ENCODE measurements at regions not wholly inside any gene's neighbourhood (a gene's known extent, or its start where the extent isn't known, plus 50 kb on each side); places are given as distances from the start of the nearest gene placed in this dataset.

DNA sequence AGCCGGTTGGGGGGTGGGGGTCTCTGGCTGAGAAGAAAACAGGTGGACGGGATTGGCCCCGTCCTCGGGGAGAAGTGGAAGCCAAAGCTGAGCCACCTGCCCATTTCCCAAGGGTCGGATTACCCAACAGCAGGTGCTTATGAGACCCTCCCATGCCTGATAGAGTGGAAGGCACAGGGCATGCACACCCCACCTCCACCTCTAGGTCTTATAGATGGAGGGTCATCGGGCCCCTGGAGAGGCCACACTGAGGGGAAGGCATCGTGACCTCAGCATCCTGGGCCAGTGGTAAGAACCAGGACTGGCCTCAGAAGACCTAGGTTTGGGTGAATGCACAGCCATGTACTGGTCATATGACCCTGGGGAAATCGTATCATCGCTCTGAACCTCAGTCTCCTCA lies 85.9 kb downstream of the BUD13 start:
- Histone ChIP-seq H3K4me2 (peak overlapping the region; percentile 66), H3F3A (replicated peaks; ENCODE audit: low read depth) (no peaks in the 10 kb centered on the region), H4K20me1 (replicated peaks; ENCODE audit: insufficient read depth) (no peaks in the 10 kb centered on the region), H3K4me1 (ENCODE audit: insufficient read depth) (peaks cover 29% of the 10 kb centered on the region), H3K27me3 (ENCODE audit: insufficient read depth) (no peaks in the 10 kb centered on the region), H3K36me3 (ENCODE audit: insufficient read depth) (no peaks in the 10 kb centered on the region), H2AFZ (no peak overlapping the region), H3K27ac (ENCODE audit: low read depth) (0 out of 2 replicates have a peak overlapping the region, but pooled peaks have one; percentile 27), H3K4me3 (no peak overlapping the region), H3K9me2 (ENCODE audit: insufficient read depth) (no peaks in the 10 kb centered on the region), H3K79me2 (replicated peaks; ENCODE audit: insufficient read depth) (no peaks in the 10 kb centered on the region)
- no peak for DNase-seq (ENCODE audit: low spot score)
- H3K27me3 Mint-ChIP-seq (ENCODE audit: insufficient read depth, low read depth, poor library complexity), result peaks cover 11% of the 10 kb centered on the region
- H3K36me3 Mint-ChIP-seq (ENCODE audit: low read depth), result peaks cover 10% of the 10 kb centered on the region
- peak overlapping the region; percentile 20; the same call in 1 of the 3 replicates for H3K4me3 Mint-ChIP-seq
- no peak for TF ChIP-seq ZNF331 (CRISPR knock-in tag; IDR thresholded peaks at IDR 0.05; ENCODE audit: low read depth)
- peaks cover 29% of the 10 kb centered on the region for H3K4me1 Mint-ChIP-seq
- ATAC-seq, result no peak
- H3K27ac Mint-ChIP-seq, result peak overlapping the region; percentile 77
- peaks cover 14% of the 10 kb centered on the region; the same call in 2 of the 3 replicates for H3K9me3 Mint-ChIP-seq

DNA sequence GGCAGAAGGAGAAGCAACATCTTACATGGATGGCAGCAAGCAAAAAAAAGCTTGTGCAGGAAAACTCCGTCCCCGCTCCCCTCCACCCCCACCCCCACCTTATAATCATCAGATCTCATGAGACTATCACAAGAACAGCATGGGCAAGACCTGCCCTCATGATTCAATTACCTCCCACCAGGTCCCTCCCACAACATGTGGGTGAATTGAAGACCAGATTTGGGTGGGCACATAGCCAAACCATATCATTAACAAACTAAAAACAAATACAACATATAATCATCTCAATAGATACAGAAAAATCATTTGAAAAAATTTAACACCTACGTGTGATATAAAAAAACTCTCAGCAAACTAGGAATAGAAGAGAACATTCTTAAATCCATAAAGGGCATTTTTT lies 88.8 kb downstream of the BUD13 start:
- Histone ChIP-seq H3K79me2 (replicated peaks; ENCODE audit: insufficient read depth) (no peaks in the 10 kb centered on the region), H3K4me2 (no peak overlapping the region), H3K27me3 (ENCODE audit: insufficient read depth) (no peaks in the 10 kb centered on the region), H3K4me1 (ENCODE audit: insufficient read depth) (peaks cover 21% of the 10 kb centered on the region), H4K20me1 (replicated peaks; ENCODE audit: insufficient read depth) (no peaks in the 10 kb centered on the region), H3K27ac (ENCODE audit: low read depth) (no peak overlapping the region), H3K36me3 (ENCODE audit: insufficient read depth) (no peaks in the 10 kb centered on the region), H3F3A (replicated peaks; ENCODE audit: low read depth) (no peaks in the 10 kb centered on the region), H2AFZ (no peak overlapping the region), H3K9me2 (ENCODE audit: insufficient read depth) (no peaks in the 10 kb centered on the region), H3K4me3 (no peak overlapping the region)
- TF ChIP-seq EZH2phosphoT487 (IDR thresholded peaks at IDR 0.05; ENCODE audit: unreplicated experiment) (no peak), POLR2AphosphoS5 (IDR thresholded peaks at IDR 0.05; ENCODE audit: low read depth) (no peak), JUNB (IDR thresholded peaks at IDR 0.05; ENCODE audit: unreplicated experiment) (no peak), CREB1 (CRISPR knock-in tag; IDR thresholded peaks at IDR 0.05; ENCODE audit: low read depth) (no peak), STAT1 (IDR thresholded peaks at IDR 0.05; ENCODE audit: unreplicated experiment) (no peak), ZNF114 (CRISPR knock-in tag; IDR thresholded peaks at IDR 0.05) (no peak)
- TF ChIP-seq, protein P1, sequence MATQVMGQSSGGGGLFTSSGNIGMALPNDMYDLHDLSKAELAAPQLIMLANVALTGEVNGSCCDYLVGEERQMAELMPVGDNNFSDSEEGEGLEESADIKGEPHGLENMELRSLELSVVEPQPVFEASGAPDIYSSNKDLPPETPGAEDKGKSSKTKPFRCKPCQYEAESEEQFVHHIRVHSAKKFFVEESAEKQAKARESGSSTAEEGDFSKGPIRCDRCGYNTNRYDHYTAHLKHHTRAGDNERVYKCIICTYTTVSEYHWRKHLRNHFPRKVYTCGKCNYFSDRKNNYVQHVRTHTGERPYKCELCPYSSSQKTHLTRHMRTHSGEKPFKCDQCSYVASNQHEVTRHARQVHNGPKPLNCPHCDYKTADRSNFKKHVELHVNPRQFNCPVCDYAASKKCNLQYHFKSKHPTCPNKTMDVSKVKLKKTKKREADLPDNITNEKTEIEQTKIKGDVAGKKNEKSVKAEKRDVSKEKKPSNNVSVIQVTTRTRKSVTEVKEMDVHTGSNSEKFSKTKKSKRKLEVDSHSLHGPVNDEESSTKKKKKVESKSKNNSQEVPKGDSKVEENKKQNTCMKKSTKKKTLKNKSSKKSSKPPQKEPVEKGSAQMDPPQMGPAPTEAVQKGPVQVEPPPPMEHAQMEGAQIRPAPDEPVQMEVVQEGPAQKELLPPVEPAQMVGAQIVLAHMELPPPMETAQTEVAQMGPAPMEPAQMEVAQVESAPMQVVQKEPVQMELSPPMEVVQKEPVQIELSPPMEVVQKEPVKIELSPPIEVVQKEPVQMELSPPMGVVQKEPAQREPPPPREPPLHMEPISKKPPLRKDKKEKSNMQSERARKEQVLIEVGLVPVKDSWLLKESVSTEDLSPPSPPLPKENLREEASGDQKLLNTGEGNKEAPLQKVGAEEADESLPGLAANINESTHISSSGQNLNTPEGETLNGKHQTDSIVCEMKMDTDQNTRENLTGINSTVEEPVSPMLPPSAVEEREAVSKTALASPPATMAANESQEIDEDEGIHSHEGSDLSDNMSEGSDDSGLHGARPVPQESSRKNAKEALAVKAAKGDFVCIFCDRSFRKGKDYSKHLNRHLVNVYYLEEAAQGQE (IDR thresholded peaks at IDR 0.05; ENCODE audit: unreplicated experiment), result no peak
- TF ChIP-seq, protein P2, sequence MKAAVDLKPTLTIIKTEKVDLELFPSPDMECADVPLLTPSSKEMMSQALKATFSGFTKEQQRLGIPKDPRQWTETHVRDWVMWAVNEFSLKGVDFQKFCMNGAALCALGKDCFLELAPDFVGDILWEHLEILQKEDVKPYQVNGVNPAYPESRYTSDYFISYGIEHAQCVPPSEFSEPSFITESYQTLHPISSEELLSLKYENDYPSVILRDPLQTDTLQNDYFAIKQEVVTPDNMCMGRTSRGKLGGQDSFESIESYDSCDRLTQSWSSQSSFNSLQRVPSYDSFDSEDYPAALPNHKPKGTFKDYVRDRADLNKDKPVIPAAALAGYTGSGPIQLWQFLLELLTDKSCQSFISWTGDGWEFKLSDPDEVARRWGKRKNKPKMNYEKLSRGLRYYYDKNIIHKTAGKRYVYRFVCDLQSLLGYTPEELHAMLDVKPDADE (IDR thresholded peaks at IDR 0.05), result no peak
- TF ChIP-seq, protein P3, sequence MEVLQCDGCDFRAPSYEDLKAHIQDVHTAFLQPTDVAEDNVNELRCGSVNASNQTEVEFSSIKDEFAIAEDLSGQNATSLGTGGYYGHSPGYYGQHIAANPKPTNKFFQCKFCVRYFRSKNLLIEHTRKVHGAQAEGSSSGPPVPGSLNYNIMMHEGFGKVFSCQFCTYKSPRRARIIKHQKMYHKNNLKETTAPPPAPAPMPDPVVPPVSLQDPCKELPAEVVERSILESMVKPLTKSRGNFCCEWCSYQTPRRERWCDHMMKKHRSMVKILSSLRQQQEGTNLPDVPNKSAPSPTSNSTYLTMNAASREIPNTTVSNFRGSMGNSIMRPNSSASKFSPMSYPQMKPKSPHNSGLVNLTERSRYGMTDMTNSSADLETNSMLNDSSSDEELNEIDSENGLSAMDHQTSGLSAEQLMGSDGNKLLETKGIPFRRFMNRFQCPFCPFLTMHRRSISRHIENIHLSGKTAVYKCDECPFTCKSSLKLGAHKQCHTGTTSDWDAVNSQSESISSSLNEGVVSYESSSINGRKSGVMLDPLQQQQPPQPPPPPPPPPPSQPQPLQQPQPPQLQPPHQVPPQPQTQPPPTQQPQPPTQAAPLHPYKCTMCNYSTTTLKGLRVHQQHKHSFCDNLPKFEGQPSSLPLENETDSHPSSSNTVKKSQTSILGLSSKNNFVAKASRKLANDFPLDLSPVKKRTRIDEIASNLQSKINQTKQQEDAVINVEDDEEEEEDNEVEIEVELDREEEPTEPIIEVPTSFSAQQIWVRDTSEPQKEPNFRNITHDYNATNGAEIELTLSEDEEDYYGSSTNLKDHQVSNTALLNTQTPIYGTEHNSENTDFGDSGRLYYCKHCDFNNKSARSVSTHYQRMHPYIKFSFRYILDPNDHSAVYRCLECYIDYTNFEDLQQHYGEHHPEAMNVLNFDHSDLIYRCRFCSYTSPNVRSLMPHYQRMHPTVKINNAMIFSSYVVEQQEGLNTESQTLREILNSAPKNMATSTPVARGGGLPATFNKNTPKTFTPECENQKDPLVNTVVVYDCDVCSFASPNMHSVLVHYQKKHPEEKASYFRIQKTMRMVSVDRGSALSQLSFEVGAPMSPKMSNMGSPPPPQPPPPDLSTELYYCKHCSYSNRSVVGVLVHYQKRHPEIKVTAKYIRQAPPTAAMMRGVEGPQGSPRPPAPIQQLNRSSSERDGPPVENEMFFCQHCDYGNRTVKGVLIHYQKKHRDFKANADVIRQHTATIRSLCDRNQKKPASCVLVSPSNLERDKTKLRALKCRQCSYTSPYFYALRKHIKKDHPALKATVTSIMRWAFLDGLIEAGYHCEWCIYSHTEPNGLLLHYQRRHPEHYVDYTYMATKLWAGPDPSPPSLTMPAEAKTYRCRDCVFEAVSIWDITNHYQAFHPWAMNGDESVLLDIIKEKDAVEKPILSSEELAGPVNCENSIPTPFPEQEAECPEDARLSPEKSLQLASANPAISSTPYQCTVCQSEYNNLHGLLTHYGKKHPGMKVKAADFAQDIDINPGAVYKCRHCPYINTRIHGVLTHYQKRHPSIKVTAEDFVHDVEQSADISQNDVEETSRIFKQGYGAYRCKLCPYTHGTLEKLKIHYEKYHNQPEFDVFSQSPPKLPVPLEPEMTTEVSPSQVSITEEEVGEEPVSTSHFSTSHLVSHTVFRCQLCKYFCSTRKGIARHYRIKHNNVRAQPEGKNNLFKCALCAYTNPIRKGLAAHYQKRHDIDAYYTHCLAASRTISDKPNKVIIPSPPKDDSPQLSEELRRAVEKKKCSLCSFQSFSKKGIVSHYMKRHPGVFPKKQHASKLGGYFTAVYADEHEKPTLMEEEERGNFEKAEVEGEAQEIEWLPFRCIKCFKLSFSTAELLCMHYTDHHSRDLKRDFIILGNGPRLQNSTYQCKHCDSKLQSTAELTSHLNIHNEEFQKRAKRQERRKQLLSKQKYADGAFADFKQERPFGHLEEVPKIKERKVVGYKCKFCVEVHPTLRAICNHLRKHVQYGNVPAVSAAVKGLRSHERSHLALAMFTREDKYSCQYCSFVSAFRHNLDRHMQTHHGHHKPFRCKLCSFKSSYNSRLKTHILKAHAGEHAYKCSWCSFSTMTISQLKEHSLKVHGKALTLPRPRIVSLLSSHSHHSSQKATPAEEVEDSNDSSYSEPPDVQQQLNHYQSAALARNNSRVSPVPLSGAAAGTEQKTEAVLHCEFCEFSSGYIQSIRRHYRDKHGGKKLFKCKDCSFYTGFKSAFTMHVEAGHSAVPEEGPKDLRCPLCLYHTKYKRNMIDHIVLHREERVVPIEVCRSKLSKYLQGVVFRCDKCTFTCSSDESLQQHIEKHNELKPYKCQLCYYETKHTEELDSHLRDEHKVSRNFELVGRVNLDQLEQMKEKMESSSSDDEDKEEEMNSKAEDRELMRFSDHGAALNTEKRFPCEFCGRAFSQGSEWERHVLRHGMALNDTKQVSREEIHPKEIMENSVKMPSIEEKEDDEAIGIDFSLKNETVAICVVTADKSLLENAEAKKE (CRISPR knock-in tag; IDR thresholded peaks at IDR 0.05), result no peak
- ATAC-seq, result no peak
- Mint-ChIP-seq H3K4me1 (peaks cover 25% of the 10 kb centered on the region), H3K4me3 (no peak overlapping the region), H3K27ac (no peak overlapping the region), H3K9me3 (peaks cover 14% of the 10 kb centered on the region; the same call in 2 of the 3 replicates), H3K27me3 (ENCODE audit: insufficient read depth, low read depth, poor library complexity) (peaks cover 3% of the 10 kb centered on the region), H3K36me3 (ENCODE audit: low read depth) (peaks cover 10% of the 10 kb centered on the region)
- DNase-seq (ENCODE audit: low spot score), result no peak
